ENCODE measurements at regions not wholly inside any gene's neighbourhood (a gene's known extent, or its start where the extent isn't known, plus 50 kb on each side); places are given as distances from the start of the nearest gene placed in this dataset.

- TF ChIP-seq, protein P1, sequence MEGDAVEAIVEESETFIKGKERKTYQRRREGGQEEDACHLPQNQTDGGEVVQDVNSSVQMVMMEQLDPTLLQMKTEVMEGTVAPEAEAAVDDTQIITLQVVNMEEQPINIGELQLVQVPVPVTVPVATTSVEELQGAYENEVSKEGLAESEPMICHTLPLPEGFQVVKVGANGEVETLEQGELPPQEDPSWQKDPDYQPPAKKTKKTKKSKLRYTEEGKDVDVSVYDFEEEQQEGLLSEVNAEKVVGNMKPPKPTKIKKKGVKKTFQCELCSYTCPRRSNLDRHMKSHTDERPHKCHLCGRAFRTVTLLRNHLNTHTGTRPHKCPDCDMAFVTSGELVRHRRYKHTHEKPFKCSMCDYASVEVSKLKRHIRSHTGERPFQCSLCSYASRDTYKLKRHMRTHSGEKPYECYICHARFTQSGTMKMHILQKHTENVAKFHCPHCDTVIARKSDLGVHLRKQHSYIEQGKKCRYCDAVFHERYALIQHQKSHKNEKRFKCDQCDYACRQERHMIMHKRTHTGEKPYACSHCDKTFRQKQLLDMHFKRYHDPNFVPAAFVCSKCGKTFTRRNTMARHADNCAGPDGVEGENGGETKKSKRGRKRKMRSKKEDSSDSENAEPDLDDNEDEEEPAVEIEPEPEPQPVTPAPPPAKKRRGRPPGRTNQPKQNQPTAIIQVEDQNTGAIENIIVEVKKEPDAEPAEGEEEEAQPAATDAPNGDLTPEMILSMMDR (IDR thresholded peaks at IDR 0.05): no peak
- TF ChIP-seq POLR2A (IDR thresholded peaks at IDR 0.05): no peak
- no peak for TF ChIP-seq POLR2AphosphoS5 (IDR thresholded peaks at IDR 0.05)
Observed at GRCh38 chrX:3479026-3479425, 132.6 kb upstream of the MXRA5 start.

Data from breast epithelium (tissue), 3 donors.